HG02970 (cell line): ENCODE measurements at regions not wholly inside any gene's neighbourhood (a gene's known extent, or its start where the extent isn't known, plus 50 kb on each side); places are given as distances from the start of the nearest gene placed in this dataset.
"Not testable (repeated sequence)": the region's sequence is repeated elsewhere in the genome, so short reads cannot be mapped to it uniquely, and the experiment has no call there.

ENCODE experiments used
- ATAC-seq: cut with Tn5 transposase; IDR thresholded peaks from one replicate; pipeline ENCODE4 v1.9.1; 2021; ENCODE audit warnings: mild to moderate bottlenecking, moderate library complexity, moderate number of reproducible peaks; ENCODE audit not compliant: unreplicated experiment, low FRiP score

DNA sequence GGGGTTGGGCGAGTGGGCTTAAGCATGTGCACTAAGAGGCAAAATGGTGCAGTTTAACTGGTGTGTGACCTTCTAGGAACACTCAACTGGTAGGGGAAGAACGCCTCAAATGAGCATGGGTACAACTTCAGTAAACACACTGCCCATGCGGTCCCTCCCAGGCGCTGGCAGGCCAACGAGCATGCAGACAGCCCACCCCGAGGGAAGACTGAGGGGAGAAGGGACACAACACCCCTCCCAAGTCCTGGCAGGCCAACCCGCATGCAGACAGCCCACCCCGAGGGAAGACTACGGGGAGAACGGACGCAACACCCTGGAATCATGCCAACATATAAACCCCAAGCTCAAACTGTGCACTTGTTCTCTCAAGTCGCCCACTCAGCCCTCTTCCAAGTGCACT is 456.0 kb downstream of the FBXO15 start:
- ATAC-seq = no peak

DNA sequence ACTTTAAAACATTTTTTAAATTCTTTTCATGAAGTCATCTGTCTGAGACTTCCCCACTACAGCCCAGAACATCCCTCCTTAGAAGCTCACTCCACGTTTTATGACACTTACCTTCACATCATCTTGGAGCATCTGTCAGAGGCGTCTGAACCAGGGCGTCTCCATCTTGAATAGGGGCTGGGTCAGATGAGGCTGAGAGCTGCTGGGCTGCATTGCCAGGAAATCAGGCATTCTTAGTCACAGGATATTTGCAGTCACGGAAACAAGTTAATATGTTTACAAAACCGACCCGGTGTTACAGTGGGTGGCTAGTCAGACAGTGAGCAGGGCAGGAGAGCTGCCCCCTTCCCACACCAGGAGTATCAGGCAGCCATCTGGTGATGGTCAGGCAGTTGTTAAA is 456.5 kb downstream of the FBXO15 start:
- no peak for ATAC-seq

DNA sequence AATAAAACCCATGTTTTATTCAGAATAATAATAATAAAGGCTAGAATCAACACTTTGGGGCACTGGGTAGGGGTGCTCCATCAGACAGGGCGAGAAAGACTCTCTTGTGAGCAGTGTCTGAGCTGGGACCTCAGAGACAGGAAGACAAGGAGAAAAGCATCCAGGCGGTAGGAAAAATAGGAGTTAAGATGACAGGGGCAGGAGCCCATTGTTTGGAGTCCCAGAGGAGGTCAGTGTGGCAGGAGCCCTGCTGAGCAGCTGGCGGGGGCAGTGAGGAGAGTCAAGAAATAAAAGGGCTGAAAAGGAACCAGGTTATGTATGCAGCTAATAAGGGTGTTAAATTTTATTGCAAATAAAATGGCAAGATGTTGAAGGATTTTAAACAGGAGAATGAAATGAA is 457.4 kb downstream of the FBXO15 start:
- ATAC-seq = no peak

DNA sequence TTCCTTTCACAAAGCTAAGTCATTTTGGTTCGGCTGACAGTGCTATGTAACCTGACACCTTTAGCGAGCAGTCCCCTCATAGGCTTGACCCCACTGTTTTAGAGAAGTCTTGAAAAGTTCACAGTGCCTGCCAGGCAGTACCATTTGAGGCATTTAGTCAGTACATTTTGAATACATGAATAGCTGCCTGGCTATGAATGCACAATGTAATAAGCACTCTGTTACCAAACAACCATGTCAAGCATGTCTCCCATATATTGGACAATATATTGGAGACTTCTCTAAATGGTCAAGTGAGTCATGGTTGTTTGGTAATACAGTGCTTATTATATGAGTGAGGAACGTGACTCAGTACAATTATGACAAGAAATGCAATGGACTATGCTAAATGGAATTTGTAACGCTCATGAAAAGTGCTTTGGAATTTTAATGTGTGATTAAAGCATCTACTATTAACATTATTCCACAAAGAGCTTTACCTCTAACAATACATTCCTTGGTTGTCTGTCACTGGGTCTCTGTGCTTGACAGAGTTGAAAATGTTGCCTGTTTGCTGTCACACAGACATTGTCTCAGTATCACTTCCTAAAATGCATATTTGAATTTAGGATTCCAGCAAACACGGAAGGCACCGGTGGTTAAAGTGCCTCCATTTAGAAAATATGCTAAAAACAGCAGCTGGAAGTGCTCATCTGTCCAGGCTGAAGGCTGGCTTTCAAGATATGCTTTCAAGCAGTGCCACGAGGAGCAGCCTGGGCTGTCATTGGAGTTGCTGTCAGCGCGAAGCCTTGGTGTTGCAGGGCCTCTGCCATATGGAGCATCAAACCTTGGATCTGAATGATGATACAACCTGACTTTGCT is 458.6 kb downstream of the FBXO15 start:
- ATAC-seq = peak; percentile 58

DNA sequence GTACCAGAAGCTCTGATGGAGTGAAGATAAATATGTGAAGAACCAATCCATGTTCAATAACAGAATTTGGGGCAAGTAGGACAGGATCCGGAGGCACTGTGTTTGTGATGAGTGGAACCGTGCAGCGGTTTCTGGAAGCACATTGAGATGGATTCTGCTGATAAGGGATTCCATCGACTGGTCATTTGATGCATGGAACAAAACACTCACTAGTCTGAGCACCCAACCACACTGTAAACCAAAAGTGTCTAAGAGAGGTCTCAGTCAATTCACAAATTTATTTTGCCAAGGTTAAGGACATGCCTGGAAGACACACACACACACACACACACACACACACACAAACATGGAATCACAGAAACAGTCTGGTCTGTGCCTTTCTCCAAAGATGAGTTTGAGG is 459.5 kb downstream of the FBXO15 start:
- ATAC-seq = no peak

DNA sequence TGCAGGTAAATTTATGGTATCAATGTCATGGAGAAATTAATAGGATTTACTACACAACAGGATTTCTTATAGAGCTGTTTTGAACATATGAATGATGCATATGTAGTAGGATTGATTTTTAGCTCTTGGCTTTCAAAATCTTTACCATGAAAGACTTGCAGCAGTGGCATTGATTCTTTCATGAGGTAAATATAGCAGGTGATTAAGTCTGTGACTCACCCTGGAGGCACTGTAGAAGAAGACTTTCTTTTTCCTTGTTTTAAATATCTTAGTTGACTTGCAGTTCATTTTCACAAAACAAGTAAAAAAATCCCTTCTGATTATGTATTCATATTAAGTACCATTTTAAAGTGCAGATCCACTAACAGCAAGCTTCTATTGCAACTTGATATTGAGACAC is 463.0 kb downstream of the FBXO15 start:
- no peak for ATAC-seq

DNA sequence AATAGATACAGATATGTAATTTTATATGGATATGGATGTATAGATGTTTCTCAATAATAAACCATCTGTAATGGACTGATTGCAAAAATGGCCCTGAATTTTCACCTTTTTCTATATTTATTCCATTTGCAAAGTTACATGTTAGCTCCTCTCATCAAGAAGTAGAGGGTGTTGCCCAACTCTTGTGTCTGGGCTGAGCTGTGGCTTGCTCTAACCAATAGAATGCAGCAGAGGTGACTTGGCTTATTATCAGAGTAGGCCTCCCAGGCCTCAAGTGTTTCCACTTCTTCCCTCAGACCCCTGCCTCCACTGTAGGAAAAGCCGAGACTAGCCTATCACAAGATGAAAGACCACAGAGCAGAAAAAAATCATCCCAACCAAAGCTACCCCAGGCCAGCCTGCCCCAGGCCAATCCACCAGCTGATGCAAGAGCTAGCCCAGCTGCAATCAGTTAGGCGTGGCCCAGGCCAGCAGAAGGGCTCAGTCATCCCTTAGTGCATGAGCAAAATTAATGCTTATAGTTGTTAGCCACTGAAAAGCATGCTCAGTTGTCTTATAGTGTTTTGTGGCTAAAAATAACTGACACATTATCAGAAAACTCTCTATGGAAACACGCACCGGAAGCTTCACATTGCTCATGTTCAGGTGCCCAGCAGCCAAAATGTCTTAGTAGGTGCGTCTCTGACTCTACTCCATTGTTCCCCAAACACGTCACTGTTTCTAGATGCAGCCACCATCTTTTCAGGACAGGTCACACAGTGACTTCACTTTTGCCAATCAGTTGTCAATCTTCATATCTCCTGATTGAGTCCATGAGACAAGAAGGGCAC is 464.0 kb downstream of the FBXO15 start:
- no peak for ATAC-seq

DNA sequence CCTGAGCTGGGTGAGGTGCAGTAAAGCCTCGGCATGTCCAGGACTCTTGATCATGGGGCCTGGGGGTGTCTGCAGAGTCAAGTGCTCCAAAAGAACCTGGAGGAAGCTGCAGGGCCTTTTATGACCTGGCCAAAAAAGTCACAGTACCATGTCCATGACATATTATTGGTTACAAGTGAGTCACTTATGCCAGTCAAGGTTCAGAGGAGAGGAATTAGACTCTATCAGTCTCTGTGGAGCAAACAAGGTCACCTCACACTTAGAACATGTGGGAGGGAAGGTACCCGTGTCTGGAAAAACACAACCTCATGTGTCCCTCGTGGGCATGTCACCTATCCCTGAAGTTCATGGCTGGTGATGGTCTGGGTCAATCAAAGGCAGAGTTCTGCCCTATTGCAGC is 465.7 kb downstream of the FBXO15 start:
- no peak for ATAC-seq

DNA sequence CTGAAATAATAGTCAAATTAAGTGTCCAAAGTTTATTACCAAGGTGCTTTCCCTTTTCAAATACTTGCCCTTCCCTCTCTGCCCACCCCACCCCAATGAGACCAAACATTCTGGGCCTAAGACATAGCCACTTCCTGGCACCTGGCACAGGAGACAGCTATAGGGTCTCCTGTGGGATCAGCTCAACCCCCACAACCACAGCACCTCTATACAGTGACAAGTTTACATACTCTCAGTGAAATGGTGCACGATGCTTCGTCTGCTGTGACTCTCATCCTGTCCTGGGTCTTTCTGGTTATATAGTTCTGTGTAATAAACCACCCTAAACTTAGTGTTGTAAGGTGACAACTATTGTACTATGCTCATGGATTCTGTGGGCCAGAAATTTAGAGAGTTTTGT is 466.2 kb downstream of the FBXO15 start:
- ATAC-seq = no peak

DNA sequence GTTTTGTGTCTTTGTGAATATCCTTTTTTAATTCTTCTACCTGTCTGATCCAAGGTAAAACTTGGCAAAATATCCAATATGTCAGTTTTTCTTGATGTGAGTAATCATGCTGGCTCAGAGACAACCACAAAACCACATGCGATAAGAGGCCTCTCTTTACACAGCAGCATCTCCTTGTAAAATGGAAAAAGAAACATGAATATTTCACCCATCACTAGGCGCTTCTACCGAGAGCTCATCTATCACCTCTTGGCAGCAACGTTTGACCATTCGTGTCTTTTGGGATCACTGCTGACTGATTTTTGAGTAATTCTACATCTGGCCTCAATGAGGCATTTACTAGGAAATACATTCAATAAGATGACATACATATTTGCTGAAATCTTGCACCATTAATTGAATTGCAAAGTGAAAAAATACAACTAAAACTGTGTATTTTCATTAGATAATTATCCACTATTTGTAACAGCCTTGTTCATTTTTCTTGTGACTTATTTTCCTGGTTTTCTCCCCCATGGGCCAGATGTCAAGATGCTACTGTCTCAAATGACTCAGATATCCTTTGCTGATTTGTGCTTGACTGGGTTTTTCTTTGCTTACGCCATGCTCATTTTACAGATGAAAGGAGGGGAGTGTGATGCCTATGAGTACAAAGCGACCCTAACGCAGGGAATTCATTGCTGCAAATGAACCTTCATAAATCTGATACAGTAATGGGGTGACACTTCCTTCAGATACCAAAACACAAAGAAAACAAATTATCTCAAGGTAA is 467.5 kb downstream of the FBXO15 start:
- no peak for ATAC-seq

DNA sequence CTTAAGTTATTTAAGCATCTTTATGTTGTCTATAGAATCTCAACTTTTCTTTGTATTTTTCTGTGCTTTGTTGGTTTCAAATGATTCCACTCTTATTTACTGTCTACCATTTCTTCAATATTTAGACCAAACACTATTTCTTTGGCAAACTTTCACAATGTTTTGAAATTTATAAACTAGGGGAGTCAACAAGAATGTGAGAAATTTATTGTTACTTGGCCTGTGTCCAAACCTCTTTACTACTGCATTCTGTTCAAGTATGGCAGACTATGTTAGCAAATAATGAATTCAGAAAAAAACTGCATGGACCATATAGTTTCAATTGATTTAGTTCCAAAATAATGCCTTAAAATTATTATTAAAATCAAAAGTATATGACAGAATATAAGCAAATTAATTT is 470.2 kb downstream of the FBXO15 start:
- no peak for ATAC-seq

DNA sequence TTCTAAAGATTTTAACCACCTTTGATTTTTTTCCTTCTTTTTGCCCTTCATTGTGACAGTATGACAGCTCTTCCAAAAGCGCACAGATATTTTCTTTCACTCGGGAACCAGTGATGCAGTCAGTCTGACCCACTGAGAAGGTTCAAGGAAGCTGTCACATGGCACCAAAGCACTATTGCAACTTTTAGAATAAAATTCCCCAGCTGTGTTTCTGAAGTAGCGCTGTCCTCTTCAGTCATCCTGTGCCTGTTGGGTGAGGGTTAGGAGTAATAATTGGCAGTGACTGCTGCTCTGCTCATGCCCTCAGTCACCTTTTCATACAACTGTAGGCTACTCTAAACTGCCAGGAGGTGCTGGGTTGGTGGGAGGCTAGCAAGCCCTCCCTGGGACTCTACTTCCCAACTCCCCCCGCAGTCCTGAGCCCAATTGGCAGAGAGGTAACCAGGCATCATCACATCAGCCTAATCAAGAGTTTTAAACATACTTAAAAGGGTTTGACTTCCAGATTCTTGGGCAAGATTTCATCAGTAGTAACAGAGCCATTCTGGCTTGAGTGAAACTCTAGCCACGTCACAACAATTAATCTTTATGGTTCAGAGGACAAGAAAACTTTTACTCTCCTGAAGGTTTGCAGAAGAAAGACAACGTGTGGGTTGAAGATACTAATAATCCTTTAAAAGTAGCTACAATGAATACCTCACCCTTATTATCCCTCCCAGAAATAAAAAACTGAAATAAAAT is 473.3 kb downstream of the FBXO15 start:
- no peak for ATAC-seq

DNA sequence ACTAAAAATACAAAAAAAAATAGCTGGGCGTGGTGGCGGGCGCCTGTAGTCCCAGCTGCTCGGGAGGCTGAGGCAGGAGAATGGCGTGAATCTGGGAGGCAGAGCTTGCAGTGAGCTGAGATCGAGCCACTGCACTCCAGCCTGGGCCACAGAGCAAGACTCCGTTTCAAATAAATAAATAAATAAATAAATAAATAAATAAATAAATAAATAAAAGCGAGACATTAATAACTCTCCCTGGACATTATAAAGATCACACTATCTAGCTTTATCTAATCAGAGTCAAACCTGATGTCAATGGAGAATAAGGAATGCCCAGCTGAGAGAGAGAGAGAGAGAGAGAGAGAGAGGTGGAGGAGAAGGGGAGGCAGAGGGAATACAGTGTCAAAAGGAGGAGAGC is 476.2 kb downstream of the FBXO15 start:
- not testable (repeated sequence) for ATAC-seq

DNA sequence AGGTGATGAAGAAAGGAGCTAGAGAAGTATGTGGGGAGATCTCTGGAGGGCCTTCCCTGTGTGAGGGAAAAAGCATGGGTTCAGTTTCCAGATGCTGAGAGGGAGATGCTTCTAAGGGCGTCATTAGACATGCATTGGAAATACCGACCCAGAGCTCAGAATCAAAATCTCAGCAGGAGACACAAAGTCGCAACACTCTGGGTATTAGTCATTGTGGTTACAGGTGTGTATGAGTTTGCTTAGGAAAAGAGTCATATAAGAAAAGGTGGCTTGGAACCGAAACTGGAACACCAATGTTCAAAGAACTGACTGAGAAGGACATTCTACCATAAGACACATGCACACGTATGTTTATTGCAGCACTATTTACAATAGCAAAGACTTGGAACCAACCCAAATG is 477.1 kb downstream of the FBXO15 start:
- no peak for ATAC-seq

DNA sequence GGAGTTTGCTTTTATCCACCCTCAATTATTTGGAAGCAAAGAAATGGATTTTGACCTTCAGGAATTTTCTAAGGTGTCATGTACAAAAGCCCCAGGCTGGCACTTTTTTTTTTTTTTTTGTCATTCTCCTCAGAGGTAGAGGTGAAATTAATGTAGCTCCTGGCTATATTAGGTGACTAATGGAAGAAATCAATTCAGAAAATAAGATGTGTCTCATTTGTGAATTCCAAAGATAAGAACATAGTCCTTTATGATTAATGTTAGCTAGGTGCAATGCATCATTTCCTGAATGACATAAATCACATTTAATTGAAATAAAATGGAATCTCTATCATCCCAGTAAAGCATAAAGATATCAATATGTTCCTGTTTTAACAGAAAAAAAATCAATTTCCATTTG is 477.6 kb downstream of the FBXO15 start:
- ATAC-seq = no peak

DNA sequence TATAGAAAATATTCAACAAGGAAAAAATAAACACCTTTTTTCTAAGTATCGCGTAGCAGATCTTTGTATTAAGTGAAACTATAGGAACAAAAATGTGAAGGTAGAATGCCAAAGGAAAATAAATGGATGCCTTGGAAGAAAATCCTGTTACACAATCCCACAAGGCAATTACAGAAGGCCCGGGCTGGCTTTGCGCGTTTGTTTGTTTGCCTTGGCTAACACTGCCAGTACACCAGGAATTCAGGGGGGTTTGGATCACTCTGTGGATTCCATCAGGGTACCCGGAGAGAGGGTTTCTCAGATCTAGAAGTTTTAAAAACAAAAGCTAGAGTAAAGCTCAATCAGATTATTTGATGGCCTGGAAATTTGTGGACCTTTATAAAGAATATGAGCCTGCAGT is 478.3 kb downstream of the FBXO15 start:
- ATAC-seq = no peak

DNA sequence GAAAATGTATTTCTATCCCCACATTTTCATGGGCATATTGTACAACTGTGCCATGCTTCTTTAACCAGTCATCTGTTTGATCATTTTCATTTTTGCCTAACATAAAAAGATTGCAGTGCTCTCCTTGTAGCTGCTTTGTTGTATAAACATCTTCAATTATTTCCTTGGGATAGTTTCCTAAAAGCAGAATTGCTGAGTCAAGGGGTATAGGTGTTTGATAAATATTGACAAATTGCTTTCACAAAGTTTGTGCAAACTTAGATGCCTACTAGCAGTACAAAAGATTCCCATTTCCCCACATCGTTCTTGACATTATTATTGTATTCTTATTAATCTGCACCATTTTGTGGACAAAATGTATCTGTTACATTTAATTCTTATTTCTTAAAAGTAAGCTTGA is 479.6 kb downstream of the FBXO15 start:
- ATAC-seq = no peak

DNA sequence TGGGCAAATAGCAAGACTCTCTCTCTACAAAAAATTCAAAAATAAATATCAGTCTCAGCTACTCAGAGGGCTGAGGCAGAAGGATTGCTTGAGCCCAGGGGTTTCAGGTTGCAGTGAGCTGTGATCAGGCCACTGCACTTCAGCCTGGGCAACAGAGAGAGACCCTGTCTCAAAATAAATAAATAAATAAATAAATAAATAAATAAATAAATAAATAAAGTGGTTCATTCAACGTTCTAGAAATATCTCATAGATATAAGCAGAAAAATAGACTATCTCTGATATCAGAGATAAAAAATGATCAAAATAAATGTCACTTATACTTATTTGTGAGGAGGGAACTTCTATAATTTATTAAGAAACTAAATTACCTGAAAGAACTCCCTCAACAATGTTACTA is 480.9 kb downstream of the FBXO15 start:
- no peak for ATAC-seq

DNA sequence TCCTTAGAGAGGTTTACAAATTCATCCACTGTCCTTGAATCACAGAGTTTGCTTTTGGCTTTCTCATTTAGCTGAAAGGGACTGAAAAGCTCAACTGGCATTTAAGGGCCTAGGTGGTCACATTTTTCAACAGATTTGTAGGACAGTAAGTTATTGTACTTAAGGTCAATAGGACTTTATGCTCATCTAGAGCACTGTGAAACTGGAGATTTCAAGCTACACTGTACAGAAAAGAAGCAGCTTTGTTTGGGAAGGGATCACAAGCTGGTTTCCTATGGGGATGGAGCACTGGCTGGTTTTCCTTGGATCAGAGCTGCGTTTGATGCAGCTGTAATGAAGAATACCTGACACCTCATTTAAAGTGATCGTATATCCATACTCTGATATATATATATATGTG is 482.7 kb downstream of the FBXO15 start:
- ATAC-seq = no peak

DNA sequence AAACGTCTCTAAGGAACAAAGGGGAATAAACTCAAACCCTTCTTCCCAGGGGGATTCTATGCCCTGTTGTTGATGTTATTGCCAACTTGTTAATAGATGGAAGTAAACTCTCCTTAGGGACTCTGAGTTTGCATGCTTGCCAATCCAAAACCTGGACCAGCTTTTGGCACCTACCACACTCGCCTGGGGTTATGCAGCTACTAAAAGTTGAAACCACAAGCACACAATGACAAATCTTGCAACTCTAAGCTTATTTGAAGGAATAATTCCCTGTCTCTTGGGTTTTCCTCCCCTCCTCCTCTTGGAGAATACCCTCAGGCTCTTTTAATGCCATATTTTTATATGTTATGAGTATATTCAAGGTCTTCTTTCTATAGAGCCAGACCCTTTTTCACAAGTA is 484.1 kb downstream of the FBXO15 start:
- ATAC-seq = no peak
